Gastrocnemius medialis (tissue), 4 donors: ENCODE measurements at regions not wholly inside any gene's neighbourhood (a gene's known extent, or its start where the extent isn't known, plus 50 kb on each side); places are given as distances from the start of the nearest gene placed in this dataset.

Experiments used
- POLR2A ChIP-seq, 2 donors: fragments of 450-650 bp; IDR thresholded peaks; one replicate each; pipeline ENCODE4 v1.6.1; 2017; ENCODE audit warnings: antibody characterized with exemption in 2 of 2, mild to moderate bottlenecking in 2 of 2, moderate library complexity in 2 of 2
- TF ChIP-seq, protein P1 (sequence below), 5 experiments: fragments of 450-650 bp in 3 of 5; fragments of 200-600 bp in 2 of 5; sonication (generic) in 2 of 5; IDR thresholded peaks in 4 of 5; conservative IDR thresholded peaks in 1 of 5; 1 replicate in 4 of 5; 2 replicates in 1 of 5; pipeline ENCODE4 v1.5.1; 2016 to 2019; ENCODE audit warnings: antibody characterized with exemption in 5 of 5, mild to moderate bottlenecking in 3 of 5, moderate library complexity in 3 of 5

GRCh38 chr3:35404571-35404970 is 234.8 kb upstream of the ARPP21 start:
- TF ChIP-seq, protein P1, sequence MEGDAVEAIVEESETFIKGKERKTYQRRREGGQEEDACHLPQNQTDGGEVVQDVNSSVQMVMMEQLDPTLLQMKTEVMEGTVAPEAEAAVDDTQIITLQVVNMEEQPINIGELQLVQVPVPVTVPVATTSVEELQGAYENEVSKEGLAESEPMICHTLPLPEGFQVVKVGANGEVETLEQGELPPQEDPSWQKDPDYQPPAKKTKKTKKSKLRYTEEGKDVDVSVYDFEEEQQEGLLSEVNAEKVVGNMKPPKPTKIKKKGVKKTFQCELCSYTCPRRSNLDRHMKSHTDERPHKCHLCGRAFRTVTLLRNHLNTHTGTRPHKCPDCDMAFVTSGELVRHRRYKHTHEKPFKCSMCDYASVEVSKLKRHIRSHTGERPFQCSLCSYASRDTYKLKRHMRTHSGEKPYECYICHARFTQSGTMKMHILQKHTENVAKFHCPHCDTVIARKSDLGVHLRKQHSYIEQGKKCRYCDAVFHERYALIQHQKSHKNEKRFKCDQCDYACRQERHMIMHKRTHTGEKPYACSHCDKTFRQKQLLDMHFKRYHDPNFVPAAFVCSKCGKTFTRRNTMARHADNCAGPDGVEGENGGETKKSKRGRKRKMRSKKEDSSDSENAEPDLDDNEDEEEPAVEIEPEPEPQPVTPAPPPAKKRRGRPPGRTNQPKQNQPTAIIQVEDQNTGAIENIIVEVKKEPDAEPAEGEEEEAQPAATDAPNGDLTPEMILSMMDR (IDR thresholded peaks at IDR 0.05 in 4 of 5, conservative IDR thresholded peaks at IDR 0.05 in 1 of 5), result no peak
- no peak for TF ChIP-seq POLR2A (IDR thresholded peaks at IDR 0.05)
